NOMO-1 treated with dmso at 0.1 percent for 144 hours (cell line): ENCODE measurements at regions not wholly inside any gene's neighbourhood (a gene's known extent, or its start where the extent isn't known, plus 50 kb on each side); places are given as distances from the start of the nearest gene placed in this dataset.

Experiments used
- DNase-seq: peaks from one replicate; lab custom pipeline; 2025; ENCODE audit not compliant: unreplicated experiment; lab: John Stamatoyannopoulos, UW

GRCh38 chr10:88163572-88163971 lies 300.1 kb downstream of the PTEN start:
- DNase-seq: no peak

GRCh38 chr10:88164471-88164870 lies 301.0 kb downstream of the PTEN start:
- no peak for DNase-seq

GRCh38 chr10:88165849-88166271 lies 302.4 kb downstream of the PTEN start:
- DNase-seq: no peak

- DNase-seq: no peak
These were observed 305.0 kb downstream of the PTEN start for GRCh38 chr10:88168171-88169036.

- no peak for DNase-seq
These were observed 305.6 kb downstream of the PTEN start for GRCh38 chr10:88169037-88169319.

- DNase-seq: no peak
These were observed 307.2 kb downstream of the PTEN start for GRCh38 chr10:88170628-88171027.

GRCh38 chr10:88172159-88172558 lies 308.7 kb downstream of the PTEN start:
- no peak for DNase-seq

GRCh38 chr10:88174391-88174790 lies 311.0 kb downstream of the PTEN start:
- no peak for DNase-seq

- DNase-seq: no peak
These were observed 315.3 kb downstream of the PTEN start for GRCh38 chr10:88178758-88179157.

- DNase-seq: no peak
These were observed 316.4 kb downstream of the PTEN start for GRCh38 chr10:88179831-88180230.

GRCh38 chr10:88181902-88182600 lies 318.6 kb downstream of the PTEN start:
- no peak for DNase-seq

- DNase-seq: no peak
These were observed 319.1 kb downstream of the PTEN start for GRCh38 chr10:88182601-88182930.

- no peak for DNase-seq
These were observed 321.3 kb downstream of the PTEN start for GRCh38 chr10:88184543-88185297.

- DNase-seq: no peak
These were observed 322.4 kb downstream of the PTEN start for GRCh38 chr10:88185830-88186229.

- DNase-seq: no peak
These were observed 322.9 kb downstream of the PTEN start for GRCh38 chr10:88186335-88186734.

- peak; percentile 35 for DNase-seq
These were observed 324.0 kb downstream of the PTEN start for GRCh38 chr10:88187472-88187871.

GRCh38 chr10:88190123-88190522 lies 326.7 kb downstream of the PTEN start:
- DNase-seq: no peak

- DNase-seq: no peak
These were observed 327.3 kb downstream of the PTEN start for GRCh38 chr10:88190540-88191235.

- DNase-seq: no peak
These were observed 329.6 kb downstream of the PTEN start for GRCh38 chr10:88193018-88193417.

GRCh38 chr10:88194041-88194887 lies 330.8 kb downstream of the PTEN start:
- DNase-seq: no peak
